HG02938 (cell line): ENCODE measurements at regions not wholly inside any gene's neighbourhood (a gene's known extent, or its start where the extent isn't known, plus 50 kb on each side); places are given as distances from the start of the nearest gene placed in this dataset.

Source experiments
- ATAC-seq: cut with Tn5 transposase; IDR thresholded peaks from one replicate; pipeline ENCODE4 v1.9.1; 2021; ENCODE audit warnings: mild to moderate bottlenecking, moderate library complexity; ENCODE audit not compliant: unreplicated experiment

DNA sequence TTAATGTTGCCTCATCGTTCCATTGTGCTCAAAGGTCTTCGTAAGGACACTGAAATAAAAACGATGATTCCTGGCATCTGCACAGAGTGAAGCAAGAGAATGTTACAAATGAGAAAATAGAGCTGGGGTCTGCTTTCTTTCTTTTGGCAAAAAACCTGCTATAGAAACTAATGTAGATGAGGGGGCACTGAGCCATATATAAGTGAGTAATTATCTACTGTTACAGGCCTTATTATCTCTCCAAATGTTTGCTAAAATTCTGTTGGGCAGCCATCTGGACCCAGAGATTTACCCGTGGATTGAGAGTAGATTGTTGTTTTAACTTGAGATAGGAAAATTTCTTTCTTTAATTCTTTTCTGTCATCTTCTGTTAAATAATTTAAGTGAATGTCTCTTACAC, 472.5 kb upstream of the PIK3C3 start:
- no peak for ATAC-seq

GRCh38 chr18:41466436-41467160, 488.4 kb upstream of the PIK3C3 start:
- ATAC-seq: no peak

- no peak for ATAC-seq
Measured at GRCh38 chr18:41465386-41465785, 489.6 kb upstream of the PIK3C3 start.

- ATAC-seq: no peak
Measured at GRCh38 chr18:41464278-41464677, 490.8 kb upstream of the PIK3C3 start.

DNA sequence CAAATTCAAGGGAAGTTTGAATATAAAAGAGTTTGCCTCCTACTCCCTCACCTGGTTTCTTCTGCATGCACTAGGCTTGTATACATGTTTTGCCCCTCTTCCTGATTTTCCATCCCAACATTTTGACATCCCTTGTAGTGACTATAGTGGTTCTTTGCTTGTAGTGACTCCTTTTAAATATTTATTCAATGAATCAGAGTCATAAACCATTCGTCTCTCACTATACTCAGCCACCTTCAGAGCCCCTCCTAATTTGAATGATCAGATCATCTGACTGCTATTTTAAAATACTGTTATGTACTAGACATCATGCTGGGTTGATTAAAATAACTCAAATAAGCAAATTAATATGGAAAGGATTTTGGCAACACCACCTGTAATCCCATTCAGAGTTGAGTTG, 492.1 kb upstream of the PIK3C3 start:
- ATAC-seq: no peak

GRCh38 chr18:41461114-41461513, 493.9 kb upstream of the PIK3C3 start:
- ATAC-seq: no peak

- no peak for ATAC-seq
Measured at GRCh38 chr18:41459656-41460055, 495.4 kb upstream of the PIK3C3 start.

DNA sequence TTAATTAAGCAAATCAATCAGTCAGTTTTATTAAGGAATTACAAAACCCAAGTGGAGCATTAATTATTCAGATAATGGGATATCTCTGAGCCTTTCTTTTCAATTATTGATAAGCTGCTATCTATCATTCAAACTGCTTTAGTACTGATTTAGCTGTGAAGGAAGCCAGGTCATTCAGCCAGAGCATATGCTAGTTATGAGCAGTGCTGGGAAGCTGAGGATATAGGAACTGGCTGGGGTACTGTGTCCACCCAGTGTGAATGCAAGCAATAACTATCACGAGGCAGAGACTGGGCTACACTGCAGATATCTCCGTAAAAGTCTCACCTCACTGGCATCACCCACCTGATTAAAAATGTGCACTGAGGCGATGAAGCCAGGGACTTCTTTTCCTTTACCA, 496.7 kb upstream of the PIK3C3 start:
- ATAC-seq: no peak

DNA sequence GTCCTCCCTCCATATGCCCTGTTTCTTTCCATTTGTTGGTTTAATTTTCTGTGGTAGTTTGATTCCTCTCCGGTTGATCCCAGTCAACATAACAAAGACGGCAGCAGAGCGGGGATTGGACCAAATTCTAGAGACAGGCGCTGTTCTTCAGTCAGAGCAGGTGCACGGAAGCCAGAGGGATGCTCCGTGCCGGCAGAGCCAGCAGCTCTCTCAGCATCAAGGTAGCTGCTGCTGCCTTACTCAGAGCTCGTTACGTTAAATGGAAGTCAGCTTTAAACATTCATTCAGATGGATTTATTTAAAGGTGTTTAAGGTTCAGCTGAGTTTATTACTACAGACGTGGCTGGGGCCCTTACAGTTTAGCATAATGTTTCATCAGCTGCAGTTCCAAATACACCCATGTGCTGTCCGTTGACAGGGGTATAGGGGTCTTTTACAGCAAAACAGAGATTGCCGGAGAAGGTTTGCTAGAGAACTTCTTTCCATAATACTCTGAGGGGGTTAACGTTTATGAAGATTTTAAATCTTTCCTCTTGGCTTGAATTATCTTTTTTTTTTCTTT, 497.2 kb upstream of the PIK3C3 start:
- no peak for ATAC-seq

DNA sequence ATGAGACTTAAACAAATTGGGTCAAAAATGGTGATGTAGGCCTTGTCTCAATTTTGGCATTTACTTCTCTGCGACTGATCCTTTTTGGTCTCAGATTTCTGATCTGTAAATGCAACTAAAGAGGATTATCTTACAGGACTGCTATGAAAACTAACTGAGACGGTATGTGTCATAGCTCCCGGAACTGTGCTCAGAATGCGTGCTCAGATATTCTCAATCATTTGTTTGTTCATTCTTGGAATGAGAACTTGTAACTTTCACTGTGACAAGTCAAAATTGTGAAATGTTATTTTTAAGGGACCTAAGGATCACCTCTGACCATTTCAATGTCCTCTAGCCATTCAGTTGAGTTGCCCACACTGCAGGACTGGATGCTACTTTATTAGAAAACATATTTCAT, 498.2 kb upstream of the PIK3C3 start:
- no peak for ATAC-seq

- ATAC-seq: no peak
Measured at GRCh38 chr18:41449612-41450011, 505.4 kb upstream of the PIK3C3 start.

DNA sequence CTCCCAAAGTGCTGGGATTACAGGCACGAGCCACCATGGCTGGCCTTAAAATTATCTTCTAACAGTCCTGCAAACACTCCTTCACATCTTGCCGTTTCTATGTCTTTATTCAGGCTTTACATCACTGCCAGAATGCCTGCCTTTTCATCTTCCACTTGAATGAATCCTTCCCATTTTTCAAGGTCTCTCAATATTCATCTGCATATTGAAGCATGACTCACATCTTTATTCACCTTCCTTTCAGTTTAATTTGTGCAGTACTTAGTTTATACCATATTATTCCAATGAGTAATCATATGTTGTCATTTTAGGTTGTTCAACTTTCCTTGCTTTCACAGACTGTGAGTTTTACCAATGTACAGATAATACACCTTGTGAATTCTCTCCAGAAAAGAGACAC, 510.1 kb upstream of the PIK3C3 start:
- no peak for ATAC-seq

DNA sequence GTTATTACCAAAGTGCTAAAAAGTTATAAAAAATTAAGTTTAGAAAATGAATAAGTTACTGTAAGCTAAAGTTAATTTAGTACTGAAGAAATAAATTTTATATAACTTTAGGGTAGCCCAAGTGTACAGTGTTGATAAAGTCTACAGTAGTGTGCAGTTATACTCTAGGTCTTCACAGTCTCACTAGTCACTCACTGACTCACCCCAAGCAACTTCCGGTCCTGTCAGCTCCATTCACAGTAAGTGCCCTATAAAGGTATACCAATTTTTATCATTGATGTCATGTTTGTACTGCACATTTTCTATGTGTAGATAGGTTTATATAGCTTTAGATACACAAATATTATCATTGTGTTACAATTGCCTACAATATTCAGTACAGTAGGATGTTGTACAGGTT, 518.3 kb upstream of the PIK3C3 start:
- ATAC-seq: no peak

GRCh38 chr18:41418598-41418997, 536.4 kb upstream of the PIK3C3 start:
- no peak for ATAC-seq

- ATAC-seq: no peak
Measured at GRCh38 chr18:41416044-41416443, 539.0 kb upstream of the PIK3C3 start.

- ATAC-seq: no peak
Measured at GRCh38 chr18:41410006-41410405, 545.0 kb upstream of the PIK3C3 start.

DNA sequence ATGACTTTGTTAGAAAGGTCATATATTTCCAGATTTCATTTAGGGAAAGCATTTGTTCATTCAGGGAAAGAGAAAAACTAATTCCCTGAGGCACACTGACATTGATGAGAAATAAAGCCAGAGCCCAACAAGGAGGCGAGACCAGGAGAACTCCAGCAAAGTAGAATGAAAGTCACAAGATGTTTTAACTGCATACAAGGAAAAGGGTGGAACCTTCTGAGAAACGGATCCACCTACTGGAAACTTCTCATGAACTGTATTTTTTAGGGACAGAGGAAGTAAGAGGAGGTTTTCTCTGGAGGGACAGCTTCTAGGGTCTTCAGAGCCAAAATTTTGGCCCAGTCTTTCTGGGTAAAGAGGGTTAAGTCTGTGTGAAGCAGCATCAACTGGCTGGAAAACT, 548.2 kb upstream of the PIK3C3 start:
- no peak for ATAC-seq

GRCh38 chr18:41396861-41397260, 558.2 kb upstream of the PIK3C3 start:
- ATAC-seq: no peak

DNA sequence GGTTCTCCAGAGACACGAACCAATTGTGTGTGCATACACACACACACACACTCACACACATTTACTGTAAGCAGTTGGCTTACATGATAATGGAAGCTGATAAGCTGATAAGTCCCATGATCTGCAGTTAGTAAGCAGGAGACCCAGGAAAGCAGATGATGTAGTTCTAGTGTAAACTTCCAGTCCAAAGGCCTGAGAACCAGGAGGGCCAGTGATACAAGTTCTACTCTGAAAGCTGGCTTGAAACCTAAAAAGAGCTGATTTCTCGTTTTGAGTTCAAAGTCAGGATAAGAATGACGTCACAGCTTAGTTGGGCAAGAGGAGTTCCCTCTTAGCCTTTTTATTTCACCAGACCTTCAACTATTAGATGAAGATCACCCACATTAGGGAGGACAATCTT, 558.8 kb upstream of the PIK3C3 start:
- ATAC-seq: no peak

GRCh38 chr18:41395695-41396094, 559.3 kb upstream of the PIK3C3 start:
- ATAC-seq: no peak

- no peak for ATAC-seq
Measured at GRCh38 chr18:41391616-41392595, 563.1 kb upstream of the PIK3C3 start.

- no peak for ATAC-seq
Measured at GRCh38 chr18:41390309-41390708, 564.7 kb upstream of the PIK3C3 start.
